Endothelial cell of umbilical vein (primary cell): ENCODE measurements at regions not wholly inside any gene's neighbourhood (a gene's known extent, or its start where the extent isn't known, plus 50 kb on each side); places are given as distances from the start of the nearest gene placed in this dataset.

ENCODE experiments used
- BruUV-seq: library from RNA; stranded (reverse); fragments of 400-500 nt; replicated peaks from 2 replicates; lab custom pipeline; 2021; lab: Mats Ljungman, UMichigan
- CTCF ChIA-PET: fragments of 300-600, 350-600 bp; sonication (Branson Sonifier 250); formaldehyde crosslinking; loops from one replicate; lab custom pipeline; 2021; ENCODE audit warnings: antibody characterized with exemption, inconsistent platforms; lab: Charles Lee
- POLR2A ChIA-PET: fragments of 300-600, 350-600 bp; sonication (Branson Sonifier 250); formaldehyde crosslinking; loops from one replicate; lab custom pipeline; 2021; ENCODE audit warnings: antibody characterized with exemption, inconsistent platforms; lab: Charles Lee
- DNase-seq: peaks from one replicate; pipeline ENCODE4 v3.0.0-alpha.2; 2011; ENCODE audit warnings: low read depth, low spot score
- FAIRE-seq: peaks from 2 replicates; lab custom pipeline; 2011; peaks lifted over from hg19 to GRCh38; lab: Jason Lieb, UNC
- H2AFZ ChIP-seq: 2 replicates; pipeline ENCODE4 v1.6.0; 2012; ENCODE audit warnings: low read depth, low read length, control low read depth, inconsistent platforms
- H3K27ac ChIP-seq: 2 replicates; pipeline ENCODE4 v1.5.1; 2011; ENCODE audit warnings: low read depth, mild to moderate bottlenecking, control low read depth, low read length, moderate library complexity; ENCODE audit not compliant: insufficient read depth
- H3K27me3 ChIP-seq, 2 experiments: 2 replicates each; pipeline versions ENCODE4 v1.6.0 to v1.6.1; 2011; ENCODE audit warnings: low read length in 2 of 2, mixed read lengths in 1 of 2; ENCODE audit not compliant: control insufficient read depth in 2 of 2, insufficient read depth in 2 of 2
- H3K36me3 ChIP-seq, 2 experiments: 2 replicates in 1 of 2; 3 replicates in 1 of 2; pipeline ENCODE4 v1.5.1; 2011; ENCODE audit warnings: low read length in 2 of 2, mild to moderate bottlenecking in 1 of 2, moderate library complexity in 1 of 2; ENCODE audit not compliant: control insufficient read depth in 2 of 2, insufficient read depth in 2 of 2; ENCODE audit errors: extremely low read depth in 1 of 2
- H3K4me1 ChIP-seq: 3 replicates; pipeline ENCODE4 v1.5.1; 2011; ENCODE audit warnings: mild to moderate bottlenecking, low read length; ENCODE audit not compliant: control insufficient read depth, insufficient read depth; ENCODE audit errors: extremely low read depth
- H3K4me2 ChIP-seq: 2 replicates; pipeline ENCODE4 v1.6.1; 2011; ENCODE audit warnings: low read length, control low read depth, mixed read lengths; ENCODE audit not compliant: insufficient read depth
- H3K4me3 ChIP-seq, 3 experiments: fragments of 200-600 bp in 1 of 3; sonication (generic), shearing (Covaris generic) in 1 of 3; replicated peaks in 1 of 3; 2 replicates each; pipeline ENCODE4 v1.5.1; 2011 to 2016; ENCODE audit warnings: control low read depth in 3 of 3, low read length in 3 of 3, mild to moderate bottlenecking in 2 of 3, inconsistent platforms in 1 of 3, low read depth in 1 of 3, moderate library complexity in 1 of 3; ENCODE audit not compliant: insufficient read depth in 1 of 3
- H3K79me2 ChIP-seq: 2 replicates; pipeline ENCODE4 v1.6.0; 2012; ENCODE audit warnings: low read length, inconsistent platforms; ENCODE audit not compliant: control insufficient read depth, insufficient read depth
- H3K9ac ChIP-seq: replicated peaks from 2 replicates; pipeline ENCODE3; 2011; ENCODE audit warnings: low read length, control low read depth; ENCODE audit not compliant: insufficient read depth; ENCODE audit errors: extremely low read depth
- H3K9me1 ChIP-seq: replicated peaks from 3 replicates; pipeline ENCODE4 v1.6.0; 2011; ENCODE audit warnings: mild to moderate bottlenecking, low read length; ENCODE audit not compliant: control insufficient read depth, insufficient read depth; ENCODE audit errors: extremely low read depth
- H3K9me3 ChIP-seq: replicated peaks from 2 replicates; pipeline ENCODE4 v1.5.1; 2012; ENCODE audit warnings: low read length, inconsistent platforms; ENCODE audit not compliant: control insufficient read depth, insufficient read depth
- H4K20me1 ChIP-seq: replicated peaks from 2 replicates; pipeline ENCODE3; 2011; ENCODE audit warnings: mild to moderate bottlenecking, low read length; ENCODE audit not compliant: control insufficient read depth, insufficient read depth; ENCODE audit errors: extremely low read depth
- EZH2 ChIP-seq: IDR thresholded peaks from 2 replicates; pipeline ENCODE4 v1.6.1; 2012; ENCODE audit warnings: borderline replicate concordance, low read depth, mild to moderate bottlenecking, moderate library complexity, low read length, inconsistent platforms; ENCODE audit not compliant: severe bottlenecking
- FOS ChIP-seq: IDR thresholded peaks from 2 replicates; pipeline ENCODE4 v1.6.1; 2011; ENCODE audit warnings: mild to moderate bottlenecking, low read length, moderate library complexity, borderline replicate concordance; ENCODE audit not compliant: insufficient read depth
- GATA2 ChIP-seq: IDR thresholded peaks from 2 replicates; pipeline ENCODE4 v1.7.0; 2011; ENCODE audit warnings: low read depth, mild to moderate bottlenecking, moderate library complexity, mixed read lengths, low read length; ENCODE audit not compliant: insufficient read length, insufficient read depth
- JUN ChIP-seq: IDR thresholded peaks from 2 replicates; pipeline ENCODE4 v1.6.1; 2011; ENCODE audit warnings: borderline replicate concordance, low read depth; ENCODE audit not compliant: insufficient read length, insufficient read depth
- MAX ChIP-seq: IDR thresholded peaks from 2 replicates; pipeline ENCODE4 v1.6.1; 2011; ENCODE audit not compliant: insufficient read depth, insufficient read length
- MYC ChIP-seq: IDR thresholded peaks from one replicate; pipeline ENCODE4 v1.6.1; 2011; ENCODE audit warnings: mild to moderate bottlenecking, low read depth, low read length
- POLR2AphosphoS5 ChIP-seq: IDR thresholded peaks from 2 replicates; pipeline ENCODE4 v1.6.1; 2012; ENCODE audit warnings: low read depth, mild to moderate bottlenecking, control low read depth, low read length, moderate library complexity; ENCODE audit not compliant: insufficient read depth
- dilution Hi-C: fragments of 300-500 bp; cut with MboI; formaldehyde crosslinking; loops from one replicate; pipeline ENCODE4 v1.15.0; 2019; ENCODE audit warnings: low sequenced_read_pairs; ENCODE audit not compliant: extremely low pct_ligation_motif_present
- intact Hi-C: fragments of 100-400 bp; cut with micrococcal nuclease; formaldehyde crosslinking; loops from one replicate; pipeline ENCODE4 v1.10.0; 2022
- TF ChIP-seq, protein P1 (sequence below), 2 donors: IDR thresholded peaks; 1 replicate in 1 of 2; 2 replicates in 1 of 2; pipeline ENCODE4 v1.5.1; 2011; ENCODE audit warnings: low read length in 2 of 2, mild to moderate bottlenecking in 2 of 2, moderate library complexity in 2 of 2, control low read depth in 1 of 2, inconsistent platforms in 1 of 2, low read depth in 1 of 2; ENCODE audit not compliant: insufficient read depth in 1 of 2; ENCODE audit errors: extremely low read depth in 1 of 2

GRCh38 chrX:39765327-39765726 lies 332.4 kb downstream of the BCOR start:
- Histone ChIP-seq H3K27ac (no peak overlapping the region), H3K4me3 (no peak overlapping the region), H2AFZ (no peak overlapping the region), H3K9me3 (no peaks in the 10 kb centered on the region), H3K36me3 (no peaks in the 10 kb centered on the region), H3K9me1 (no peaks in the 10 kb centered on the region), H4K20me1 (no peaks in the 10 kb centered on the region), H3K27me3 (no peaks in the 10 kb centered on the region), H3K9ac (no peak overlapping the region), H3K4me1 (peaks cover 15% of the 10 kb centered on the region), H3K79me2 (no peaks in the 10 kb centered on the region), H3K4me2 (no peak overlapping the region)
- CTCF ChIA-PET, result no interaction called here
- peak; percentile 74 for FAIRE-seq
- no TSS peak for BruUV-seq
- TF ChIP-seq, protein P1, sequence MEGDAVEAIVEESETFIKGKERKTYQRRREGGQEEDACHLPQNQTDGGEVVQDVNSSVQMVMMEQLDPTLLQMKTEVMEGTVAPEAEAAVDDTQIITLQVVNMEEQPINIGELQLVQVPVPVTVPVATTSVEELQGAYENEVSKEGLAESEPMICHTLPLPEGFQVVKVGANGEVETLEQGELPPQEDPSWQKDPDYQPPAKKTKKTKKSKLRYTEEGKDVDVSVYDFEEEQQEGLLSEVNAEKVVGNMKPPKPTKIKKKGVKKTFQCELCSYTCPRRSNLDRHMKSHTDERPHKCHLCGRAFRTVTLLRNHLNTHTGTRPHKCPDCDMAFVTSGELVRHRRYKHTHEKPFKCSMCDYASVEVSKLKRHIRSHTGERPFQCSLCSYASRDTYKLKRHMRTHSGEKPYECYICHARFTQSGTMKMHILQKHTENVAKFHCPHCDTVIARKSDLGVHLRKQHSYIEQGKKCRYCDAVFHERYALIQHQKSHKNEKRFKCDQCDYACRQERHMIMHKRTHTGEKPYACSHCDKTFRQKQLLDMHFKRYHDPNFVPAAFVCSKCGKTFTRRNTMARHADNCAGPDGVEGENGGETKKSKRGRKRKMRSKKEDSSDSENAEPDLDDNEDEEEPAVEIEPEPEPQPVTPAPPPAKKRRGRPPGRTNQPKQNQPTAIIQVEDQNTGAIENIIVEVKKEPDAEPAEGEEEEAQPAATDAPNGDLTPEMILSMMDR (IDR thresholded peaks at IDR 0.05; ENCODE audit: extremely low read depth in 1 of 2, insufficient read depth in 1 of 2, low read depth in 1 of 2, low read length in 2 of 2), result no peak
- TF ChIP-seq MYC, result no peak
- no peak for TF ChIP-seq JUN
- no peak for TF ChIP-seq EZH2
- TF ChIP-seq FOS, result no peak
- no peak for TF ChIP-seq MAX
- TF ChIP-seq GATA2, result no peak
- no peak for TF ChIP-seq POLR2AphosphoS5
- POLR2A ChIA-PET, result no interaction called here
- intact Hi-C loops, result no loop called here
- DNase-seq, result no peak
- dilution Hi-C loops, result no loop called here
